AG04450 (cell line): ENCODE measurements at regions not wholly inside any gene's neighbourhood (a gene's known extent, or its start where the extent isn't known, plus 50 kb on each side); places are given as distances from the start of the nearest gene placed in this dataset.
"Not testable (repeated sequence)": the region's sequence is repeated elsewhere in the genome, so short reads cannot be mapped to it uniquely, and the experiment has no call there.

ENCODE experiments used
- CTCF ChIA-PET: fragments of 300-600, 350-600 bp; formaldehyde crosslinking; extraction: SDS; loops from one replicate; lab custom pipeline; 2022; ENCODE audit warnings: antibody characterized with exemption, inconsistent platforms; lab: Charles Lee
- POLR2A ChIA-PET: fragments of 350-600 bp; formaldehyde crosslinking; extraction: SDS; loops from one replicate; lab custom pipeline; 2021; ENCODE audit warnings: antibody characterized with exemption, inconsistent platforms; lab: Yijun Ruan, JAX
- DNase-seq: peaks from one replicate; pipeline ENCODE4 v3.0.0-alpha.2; 2011; ENCODE audit warnings: low read depth, low spot score
- H3K27ac ChIP-seq: one replicate; pipeline ENCODE4 v1.5.1; 2012; ENCODE audit warnings: low read depth, low read length, control low read depth
- H3K27me3 ChIP-seq: one replicate; pipeline ENCODE4 v1.6.0; 2012; ENCODE audit warnings: low read length; ENCODE audit not compliant: control insufficient read depth, insufficient read depth
- H3K4me3 ChIP-seq: 2 replicates; pipeline ENCODE4 v1.5.1; 2011; ENCODE audit warnings: mild to moderate bottlenecking, low read depth, low read length, control low read depth
- H3K9me3 ChIP-seq: 2 replicates; pipeline ENCODE4 v1.5.1; 2012; ENCODE audit warnings: low read length; ENCODE audit not compliant: control insufficient read depth, insufficient read depth
- TF ChIP-seq, protein P1 (sequence below): IDR thresholded peaks from 2 replicates; pipeline ENCODE4 v1.5.1; 2011; ENCODE audit warnings: low read depth, low read length, control low read depth, inconsistent platforms

DNA sequence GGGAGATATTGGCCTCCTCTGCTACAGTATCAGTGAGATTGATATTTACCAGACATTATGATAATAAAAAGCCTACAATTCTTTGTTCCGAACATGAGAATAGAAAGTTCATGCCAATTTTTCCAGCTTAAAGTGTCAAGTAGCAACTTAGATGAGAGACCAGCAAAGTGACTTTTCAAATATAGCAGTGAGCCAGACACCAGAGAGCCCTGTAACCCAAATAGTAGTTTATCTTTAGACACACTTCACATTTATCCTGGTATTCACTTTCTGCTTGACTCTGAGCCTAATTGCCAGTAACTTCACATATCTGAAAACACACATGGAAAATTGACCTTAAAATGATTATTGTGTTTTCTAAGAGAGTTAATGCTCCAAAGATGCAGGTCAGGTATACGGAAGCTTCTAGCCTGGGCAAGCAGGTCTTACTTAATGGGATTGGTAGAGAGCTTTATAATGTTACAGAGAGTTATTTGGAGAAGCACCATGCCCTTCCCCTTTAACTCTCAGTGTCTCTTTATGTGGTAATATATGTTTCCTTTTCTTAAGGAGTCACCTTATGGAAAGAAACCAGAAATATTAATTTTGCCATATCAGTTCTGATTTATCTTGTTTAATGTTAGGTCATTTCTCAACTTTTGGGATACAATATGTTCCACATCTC, 852.3 kb upstream of the CHORDC1 start:
- TF ChIP-seq, protein P1, sequence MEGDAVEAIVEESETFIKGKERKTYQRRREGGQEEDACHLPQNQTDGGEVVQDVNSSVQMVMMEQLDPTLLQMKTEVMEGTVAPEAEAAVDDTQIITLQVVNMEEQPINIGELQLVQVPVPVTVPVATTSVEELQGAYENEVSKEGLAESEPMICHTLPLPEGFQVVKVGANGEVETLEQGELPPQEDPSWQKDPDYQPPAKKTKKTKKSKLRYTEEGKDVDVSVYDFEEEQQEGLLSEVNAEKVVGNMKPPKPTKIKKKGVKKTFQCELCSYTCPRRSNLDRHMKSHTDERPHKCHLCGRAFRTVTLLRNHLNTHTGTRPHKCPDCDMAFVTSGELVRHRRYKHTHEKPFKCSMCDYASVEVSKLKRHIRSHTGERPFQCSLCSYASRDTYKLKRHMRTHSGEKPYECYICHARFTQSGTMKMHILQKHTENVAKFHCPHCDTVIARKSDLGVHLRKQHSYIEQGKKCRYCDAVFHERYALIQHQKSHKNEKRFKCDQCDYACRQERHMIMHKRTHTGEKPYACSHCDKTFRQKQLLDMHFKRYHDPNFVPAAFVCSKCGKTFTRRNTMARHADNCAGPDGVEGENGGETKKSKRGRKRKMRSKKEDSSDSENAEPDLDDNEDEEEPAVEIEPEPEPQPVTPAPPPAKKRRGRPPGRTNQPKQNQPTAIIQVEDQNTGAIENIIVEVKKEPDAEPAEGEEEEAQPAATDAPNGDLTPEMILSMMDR = no peak
- POLR2A ChIA-PET = no interaction called here
- DNase-seq = no peak

DNA sequence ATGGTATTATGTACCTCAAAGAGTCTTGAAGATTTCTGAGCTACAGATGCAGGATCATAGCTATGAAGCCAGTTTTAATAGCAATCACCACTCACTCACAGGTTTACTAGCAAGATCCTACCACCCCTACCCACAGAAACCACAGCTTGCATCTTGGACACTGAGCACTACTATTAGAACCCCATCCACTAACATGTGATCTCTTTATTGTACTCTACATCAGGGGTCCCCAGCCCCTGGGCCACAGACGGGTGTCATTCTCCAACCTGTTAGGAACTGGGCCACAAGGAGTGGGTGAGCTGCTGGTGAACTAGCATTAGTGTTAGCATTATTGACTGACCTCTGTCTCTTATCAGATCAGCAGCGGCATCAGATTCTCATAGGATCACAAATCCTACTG, 844.8 kb upstream of the CHORDC1 start:
- Histone ChIP-seq H3K9me3 (no peaks in the 10 kb centered on the region; the same call in 1 of the 2 replicates), H3K4me3 (no peak overlapping the region), H3K27me3 (no peaks in the 10 kb centered on the region), H3K27ac (no peak overlapping the region)
- no peak for DNase-seq
- ChIA-PET POLR2A (no interaction called here), CTCF (no interaction called here)
- TF ChIP-seq, protein P1 = no peak

More for the DNA sequence above, 852.3 kb upstream of the CHORDC1 start:
- Histone ChIP-seq H3K27me3 (no peaks in the 10 kb centered on the region), H3K27ac (no peak overlapping the region), H3K9me3 (no peaks in the 10 kb centered on the region), H3K4me3 (no peak overlapping the region)
- CTCF ChIA-PET = no interaction called here

DNA sequence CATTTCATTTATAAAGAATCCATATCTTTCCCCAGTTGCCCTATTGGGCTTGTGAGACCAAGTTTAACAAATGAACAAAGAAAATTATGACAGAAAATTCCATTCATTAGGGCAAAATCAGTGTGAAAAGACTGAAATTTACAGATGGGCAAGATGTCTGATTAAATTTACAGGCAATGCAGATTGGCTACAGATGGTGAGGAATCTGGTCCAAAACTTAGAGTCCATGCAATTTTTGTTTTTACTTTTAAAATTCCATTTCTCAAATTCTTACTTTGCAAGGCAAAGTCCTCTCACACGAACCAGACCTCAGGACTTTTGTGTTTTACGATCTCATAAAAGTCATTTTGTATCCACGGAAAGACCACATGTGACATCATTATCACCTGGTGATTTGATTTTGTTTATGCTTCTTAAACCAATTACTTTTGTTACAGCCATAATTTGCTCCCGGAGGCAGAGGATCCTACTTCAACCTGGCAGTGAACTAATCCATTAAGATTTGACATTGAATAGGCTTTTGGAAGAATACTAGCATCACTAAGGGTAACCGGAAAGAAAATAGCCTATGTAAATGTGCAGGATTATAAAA, 843.7 kb upstream of the CHORDC1 start:
- TF ChIP-seq, protein P1 = no peak
- CTCF ChIA-PET = interaction anchor here (0.7 kb wide), 1 partner anchor 165 kb away, joined by 3 read pairs; no protein-coding TSS in a partner anchor
- Histone ChIP-seq H3K4me3 (no peak overlapping the region), H3K9me3 (no peaks in the 10 kb centered on the region; the same call in 1 of the 2 replicates), H3K27me3 (no peaks in the 10 kb centered on the region), H3K27ac (no peak overlapping the region)
- no peak for DNase-seq
- POLR2A ChIA-PET = no interaction called here

DNA sequence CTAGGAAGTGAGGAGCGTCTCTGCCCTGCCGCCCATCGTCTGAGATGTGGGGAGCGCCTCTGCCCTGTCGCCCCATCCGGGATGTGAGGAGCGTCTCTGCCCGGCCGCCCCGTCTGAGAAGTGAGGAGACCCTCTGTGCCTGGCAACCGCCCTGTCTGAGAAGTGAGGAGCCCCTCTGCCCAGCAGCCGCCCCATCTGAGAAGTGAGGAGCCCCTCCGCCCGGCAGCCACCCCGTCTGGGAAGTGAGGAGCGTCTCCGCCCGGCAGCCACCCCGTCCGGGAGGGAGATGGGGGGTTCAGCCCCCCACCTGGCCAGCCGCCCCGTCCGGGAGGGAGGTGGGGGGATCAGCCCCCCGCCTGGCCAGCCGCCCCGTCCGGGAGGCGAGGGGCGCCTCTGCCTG, 840.5 kb upstream of the CHORDC1 start:
- H3K27ac ChIP-seq, H3K9me3 ChIP-seq, CTCF ChIA-PET, DNase-seq, H3K27me3 ChIP-seq, POLR2A ChIA-PET, H3K4me3 ChIP-seq: not testable (repeated sequence)

DNA sequence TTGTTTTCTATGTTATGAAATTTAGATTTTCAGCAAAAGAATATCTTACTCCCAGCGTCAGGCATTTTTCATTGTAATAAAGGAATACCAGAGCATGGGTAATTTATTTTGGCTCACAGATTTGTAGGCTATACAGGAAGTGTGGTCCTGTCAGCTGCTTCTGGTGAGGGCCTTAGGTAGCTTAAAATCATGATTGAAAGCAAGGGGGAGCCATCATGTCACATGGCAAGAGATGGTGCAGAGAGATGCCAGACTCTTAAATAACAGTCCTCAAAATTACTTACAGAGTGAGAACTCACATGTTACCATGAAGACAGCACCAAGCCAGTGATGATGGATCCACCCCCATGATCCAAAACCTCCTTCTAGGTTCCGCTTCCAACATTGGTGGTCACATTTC, 825.0 kb upstream of the CHORDC1 start:
- no peaks in the 10 kb centered on the region for H3K27me3 ChIP-seq
- POLR2A ChIA-PET = no interaction called here
- no peak overlapping the region for H3K27ac ChIP-seq
- no peaks in the 10 kb centered on the region for H3K9me3 ChIP-seq
- CTCF ChIA-PET = no interaction called here
- no peak overlapping the region for H3K4me3 ChIP-seq
- TF ChIP-seq, protein P1 = no peak
- DNase-seq = no peak
